GM18951 (cell line): ENCODE measurements at regions not wholly inside any gene's neighbourhood (a gene's known extent, or its start where the extent isn't known, plus 50 kb on each side); places are given as distances from the start of the nearest gene placed in this dataset.
"Not testable (repeated sequence)": the region's sequence is repeated elsewhere in the genome, so short reads cannot be mapped to it uniquely, and the experiment has no call there.

Source experiments
- POLR2A ChIP-seq: IDR thresholded peaks from 4 replicates; pipeline ENCODE4 v1.6.1; 2011; ENCODE audit warnings: mild to moderate bottlenecking; ENCODE audit not compliant: insufficient read length, insufficient read depth; ENCODE audit errors: extremely low read depth
- in situ Hi-C: fragments of 300-500 bp; cut with MboI; formaldehyde crosslinking; loops from one replicate; pipeline ENCODE4 v1.12.0; 2022; ENCODE audit warnings: low sequenced_read_pairs, mixed read lengths, inconsistent platforms; ENCODE audit not compliant: unreplicated experiment

DNA sequence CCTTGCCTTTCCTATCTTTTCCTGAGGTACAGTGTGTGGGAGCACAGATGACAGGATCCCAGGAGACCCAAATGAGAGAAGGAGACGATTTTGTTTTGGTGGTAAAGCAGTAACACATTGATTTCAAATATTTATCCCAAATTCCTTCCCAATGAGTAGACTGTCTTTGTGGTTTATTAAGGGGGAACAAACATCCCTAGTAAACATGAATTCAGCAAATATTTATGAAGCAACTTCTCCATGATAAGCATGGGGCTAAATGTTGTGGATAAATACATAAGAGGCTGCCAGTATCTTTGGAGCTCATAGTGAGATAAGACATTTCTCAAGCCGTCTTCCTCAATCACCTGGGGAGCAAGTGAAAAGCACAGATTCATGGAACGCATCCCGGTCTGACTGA, 460.8 kb upstream of the CFAP20DC start:
- no peak for TF ChIP-seq POLR2A
- in situ Hi-C loops, result no loop called here

DNA sequence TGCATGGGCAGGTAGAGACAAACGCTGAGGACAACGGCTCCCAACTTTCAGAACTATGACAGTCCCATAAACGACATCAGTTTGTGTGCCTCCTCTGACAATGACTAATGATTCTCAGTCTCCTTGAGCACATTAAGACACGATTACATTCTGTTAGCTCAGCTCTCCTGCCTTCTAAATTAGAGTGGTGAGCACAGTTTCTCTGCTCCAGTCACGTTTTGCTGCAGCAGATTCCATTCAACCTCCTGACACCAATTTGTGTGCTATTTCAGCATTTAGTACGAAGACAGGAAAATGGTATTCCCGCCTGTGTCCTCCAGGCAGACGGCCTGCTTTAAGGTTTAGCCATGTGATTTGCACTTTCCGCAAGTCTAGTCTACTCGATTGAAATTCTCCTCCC, 458.4 kb upstream of the CFAP20DC start:
- in situ Hi-C loops, result no loop called here
- no peak for TF ChIP-seq POLR2A

DNA sequence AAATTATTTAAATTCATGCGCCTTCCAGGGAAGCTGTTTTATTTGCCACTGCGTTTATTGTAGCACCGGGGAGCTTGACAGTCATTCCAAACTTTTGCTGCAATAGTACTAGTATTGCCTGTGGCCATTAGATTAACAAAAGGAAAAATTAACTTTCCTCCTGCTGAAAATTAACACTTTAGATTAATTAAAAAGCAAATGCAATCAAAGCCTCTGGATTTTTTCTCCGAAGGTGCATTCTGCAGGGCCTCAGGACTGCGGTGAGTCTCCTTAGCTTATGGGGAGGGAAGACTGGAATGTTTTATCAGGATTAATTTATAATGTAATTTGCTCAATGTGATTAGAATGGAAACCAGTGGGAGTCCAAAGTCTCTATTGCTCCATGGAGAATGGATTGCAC, 456.4 kb upstream of the CFAP20DC start:
- in situ Hi-C loops, result no loop called here
- no peak for TF ChIP-seq POLR2A

DNA sequence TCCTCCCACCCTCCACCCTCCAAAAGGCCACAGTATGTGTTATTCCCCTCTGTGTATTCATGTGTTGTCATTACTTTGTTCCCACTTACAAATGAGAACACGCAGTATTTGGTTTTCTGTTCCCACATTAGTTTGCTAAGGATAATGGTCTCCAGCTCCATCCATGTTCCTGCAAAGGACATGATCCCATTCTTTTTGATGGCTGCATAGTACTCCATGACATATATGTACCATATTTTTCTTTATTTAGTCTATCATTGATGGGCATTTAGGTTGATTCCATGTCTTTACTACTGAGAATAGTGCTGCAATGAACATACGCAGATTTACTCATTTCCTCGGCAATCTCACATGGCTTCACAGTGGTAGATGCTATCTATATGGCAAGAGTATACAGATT, 453.6 kb upstream of the CFAP20DC start:
- in situ Hi-C loops, result no loop called here
- TF ChIP-seq POLR2A, result no peak

DNA sequence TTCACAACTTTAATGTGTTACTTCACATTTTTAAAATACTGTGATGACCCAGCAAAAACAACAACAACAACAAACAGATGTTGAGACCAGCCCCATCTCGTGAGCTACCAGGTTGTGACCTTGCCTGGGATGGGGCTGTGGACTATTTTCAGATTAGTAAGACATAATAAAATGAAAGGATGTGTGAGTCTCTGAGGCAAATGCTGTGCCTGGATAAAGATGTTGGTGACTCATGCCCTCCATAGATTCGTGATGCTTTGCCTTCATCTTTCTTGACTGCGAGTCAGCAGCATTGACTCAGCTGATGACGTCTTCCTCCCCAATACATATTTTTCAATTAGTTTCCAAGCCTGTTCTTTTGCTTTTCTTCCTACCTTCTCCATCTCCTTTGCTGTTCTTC, 453.0 kb upstream of the CFAP20DC start:
- no peak for TF ChIP-seq POLR2A
- in situ Hi-C loops, result no loop called here

DNA sequence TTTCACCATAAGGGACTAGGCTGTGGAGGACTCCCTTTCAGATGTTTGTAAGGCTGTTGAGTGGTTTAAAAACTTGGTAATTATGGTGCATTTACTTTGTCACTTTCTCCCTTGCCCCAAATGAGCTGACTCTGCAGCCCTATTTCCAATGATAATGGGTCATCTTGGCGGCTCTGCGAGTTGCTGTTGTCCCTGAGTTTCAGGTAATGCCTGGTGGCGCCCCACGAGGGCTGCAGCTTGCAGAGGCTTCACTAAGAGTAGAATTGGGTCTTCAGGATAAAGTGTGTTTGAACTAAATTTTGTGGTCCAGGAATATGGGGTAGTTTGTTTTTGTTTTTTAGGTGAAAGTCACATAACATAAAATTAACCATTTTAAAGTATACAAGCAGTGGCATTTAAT, 450.1 kb upstream of the CFAP20DC start:
- in situ Hi-C loops, result no loop called here
- no peak for TF ChIP-seq POLR2A

DNA sequence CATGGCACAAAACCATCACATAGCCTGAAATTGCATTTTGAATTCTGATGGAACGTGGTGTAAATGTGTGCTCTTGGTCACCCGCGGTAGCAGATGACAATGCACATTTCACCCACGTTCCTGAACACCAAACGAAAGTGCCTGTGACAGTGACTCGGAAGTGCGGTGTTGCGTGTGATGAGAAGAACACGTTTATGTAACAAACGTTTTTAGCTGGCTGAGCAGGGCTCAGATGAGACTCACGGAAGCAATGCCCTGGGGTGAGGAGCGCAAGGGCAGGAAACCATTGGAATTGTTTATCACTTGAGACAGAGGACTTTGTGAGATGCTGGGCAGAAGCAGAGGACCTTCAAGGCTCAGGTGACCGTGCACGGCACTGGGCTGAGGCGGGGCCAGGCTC, 449.2 kb upstream of the CFAP20DC start:
- in situ Hi-C loops, result no loop called here

DNA sequence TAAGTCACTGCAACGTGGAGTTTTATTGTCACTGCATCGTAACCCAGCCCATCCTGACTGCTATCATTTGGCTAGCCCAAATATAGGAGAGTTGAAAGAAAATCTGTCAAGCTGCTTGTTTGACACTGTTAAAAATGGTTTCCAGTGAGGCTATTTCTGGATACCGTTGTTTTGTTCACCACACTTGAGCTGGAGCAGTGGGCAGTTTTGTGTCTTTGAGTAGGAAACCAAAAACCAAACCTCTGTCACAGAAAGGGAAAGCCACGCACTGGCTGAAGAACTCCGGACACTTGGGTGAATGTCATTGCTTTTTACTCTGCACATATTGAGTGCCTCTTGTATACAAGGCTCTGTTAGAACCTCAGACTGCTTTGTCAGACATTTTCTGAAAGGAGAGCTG, 446.4 kb upstream of the CFAP20DC start:
- in situ Hi-C loops, result no loop called here

More for the DNA sequence above, 449.2 kb upstream of the CFAP20DC start:
- TF ChIP-seq POLR2A, result no peak

DNA sequence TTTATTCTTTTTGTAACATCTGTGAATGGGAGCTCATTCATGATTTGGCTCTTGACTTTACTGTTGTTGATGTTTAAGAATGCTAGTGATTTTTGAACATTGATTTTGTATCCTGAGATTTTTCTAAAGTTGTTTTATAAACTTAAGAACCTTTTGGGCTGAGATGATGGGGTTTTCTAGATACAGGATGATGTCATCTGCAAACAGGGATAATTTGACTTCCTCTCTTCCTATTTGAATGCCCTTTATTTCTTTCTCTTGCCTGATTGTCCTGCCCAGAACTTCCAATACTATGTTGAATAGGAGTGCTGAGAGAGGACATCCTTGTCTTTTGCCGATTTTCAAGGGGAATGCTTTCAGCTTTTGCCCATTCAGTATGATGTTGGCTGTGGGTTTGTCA, 445.1 kb upstream of the CFAP20DC start:
- in situ Hi-C loops, result not testable (repeated sequence)

More for the DNA sequence above, 446.4 kb upstream of the CFAP20DC start:
- TF ChIP-seq POLR2A, result no peak

DNA sequence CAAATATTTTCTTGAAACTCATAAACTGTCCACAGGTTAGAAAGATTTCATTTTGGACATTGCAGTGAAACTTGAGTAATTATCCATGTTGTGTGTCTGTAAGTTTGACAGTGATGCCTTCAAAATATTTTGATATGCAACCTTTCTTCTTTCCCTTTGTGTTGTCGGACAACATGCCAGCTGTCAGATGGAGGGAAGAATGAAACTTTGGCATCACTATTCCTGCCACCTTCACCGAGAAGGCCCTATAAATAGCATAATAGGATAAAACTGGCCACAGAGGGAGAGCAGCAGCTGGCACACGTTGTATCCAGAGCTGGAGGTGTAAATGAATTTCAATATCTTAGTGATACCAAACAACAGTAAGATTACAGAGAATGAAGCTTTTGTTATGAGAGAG, 436.7 kb upstream of the CFAP20DC start:
- in situ Hi-C loops, result no loop called here

DNA sequence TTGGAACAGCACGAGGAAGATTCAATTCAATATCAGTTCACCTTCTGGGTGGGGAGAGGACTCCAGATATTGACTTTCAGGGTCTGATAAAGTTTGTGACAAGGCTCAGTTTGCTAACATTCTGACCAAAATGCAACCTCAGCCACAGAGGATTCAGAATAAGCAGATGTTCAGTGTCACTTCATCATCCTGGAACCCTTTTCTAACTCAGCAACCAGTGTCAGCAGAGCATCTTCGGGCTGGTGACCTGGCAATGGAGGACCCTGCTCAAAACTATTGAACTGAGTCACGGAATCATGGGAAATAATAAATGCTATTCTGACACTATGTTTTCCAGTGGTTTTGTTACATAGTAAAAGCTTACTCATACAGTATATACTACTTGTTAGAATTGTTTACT, 433.4 kb upstream of the CFAP20DC start:
- TF ChIP-seq POLR2A, result no peak
- in situ Hi-C loops, result no loop called here

More for the DNA sequence above, 436.7 kb upstream of the CFAP20DC start:
- TF ChIP-seq POLR2A, result no peak

DNA sequence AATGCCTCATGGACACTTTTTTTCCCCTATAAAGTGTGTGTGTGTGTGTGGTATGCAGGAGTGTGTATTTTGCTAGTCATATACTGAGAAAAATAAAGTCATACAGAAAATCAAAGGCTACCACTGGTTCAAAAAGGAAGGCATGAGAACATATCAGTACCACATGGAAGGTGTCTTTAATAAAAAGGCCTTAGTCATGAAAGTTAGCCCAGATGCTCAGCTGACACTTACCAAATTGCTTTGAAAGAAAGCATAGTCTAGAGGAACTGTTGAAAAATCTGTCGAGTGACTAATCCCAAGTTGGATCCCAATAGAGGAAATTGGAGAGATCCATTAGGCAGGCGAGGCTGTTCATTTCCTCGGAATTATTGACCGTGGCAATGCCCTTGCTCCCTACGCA, 432.9 kb upstream of the CFAP20DC start:
- TF ChIP-seq POLR2A, result no peak
- in situ Hi-C loops, result no loop called here

DNA sequence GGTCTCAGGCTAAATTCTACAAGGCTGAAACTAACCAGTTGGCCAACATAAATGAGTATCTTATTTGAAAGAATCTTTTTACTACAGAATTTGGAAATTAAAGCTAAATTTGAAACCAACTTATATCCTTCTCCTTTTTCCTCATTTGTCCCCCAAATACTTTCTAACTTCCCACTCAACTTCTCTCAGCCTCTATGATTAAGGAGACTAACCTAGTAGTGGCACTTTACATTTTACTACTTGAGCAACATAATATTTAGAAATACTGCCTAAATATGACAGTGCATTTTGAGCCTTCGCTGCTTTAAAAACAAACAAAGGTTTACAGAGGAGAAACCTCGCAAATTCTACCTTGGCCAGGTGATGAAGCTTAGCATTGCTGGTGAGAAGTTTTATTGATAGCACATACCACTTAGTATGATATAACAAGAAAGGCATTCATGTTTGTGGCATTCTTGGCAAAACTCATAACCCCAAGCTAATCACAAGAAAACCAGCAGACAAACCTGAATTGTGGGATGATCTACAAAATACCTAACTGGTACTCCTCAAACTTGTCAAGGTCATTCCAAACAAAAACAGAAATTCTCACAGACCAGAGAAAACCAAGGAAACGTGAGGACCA, 432.1 kb upstream of the CFAP20DC start:
- no peak for TF ChIP-seq POLR2A
- in situ Hi-C loops, result no loop called here

DNA sequence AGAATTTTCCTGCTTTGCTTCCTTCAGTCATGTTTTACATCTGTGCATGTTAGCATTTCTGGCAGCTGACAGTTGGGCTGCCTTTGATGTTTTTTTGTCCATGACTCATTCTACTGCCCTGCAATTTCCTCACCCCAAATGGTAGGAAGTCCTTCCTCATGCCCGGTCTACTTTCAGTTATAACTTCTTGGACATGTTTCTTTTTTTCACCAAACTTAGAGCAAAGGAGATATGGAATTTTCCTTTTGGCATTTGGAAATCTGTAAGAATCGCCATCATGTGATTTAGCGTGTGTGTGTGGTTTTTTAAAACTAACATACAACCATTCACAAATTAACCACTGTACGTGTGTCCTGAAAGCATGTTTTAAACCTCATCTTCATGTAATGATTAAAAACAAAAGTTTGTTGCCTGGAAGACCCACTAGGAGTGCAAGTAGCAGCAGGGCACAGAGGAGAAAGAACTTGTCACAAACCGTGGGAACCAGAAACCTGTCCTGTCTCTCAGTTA, 430.7 kb upstream of the CFAP20DC start:
- in situ Hi-C loops, result no loop called here
- no peak for TF ChIP-seq POLR2A

DNA sequence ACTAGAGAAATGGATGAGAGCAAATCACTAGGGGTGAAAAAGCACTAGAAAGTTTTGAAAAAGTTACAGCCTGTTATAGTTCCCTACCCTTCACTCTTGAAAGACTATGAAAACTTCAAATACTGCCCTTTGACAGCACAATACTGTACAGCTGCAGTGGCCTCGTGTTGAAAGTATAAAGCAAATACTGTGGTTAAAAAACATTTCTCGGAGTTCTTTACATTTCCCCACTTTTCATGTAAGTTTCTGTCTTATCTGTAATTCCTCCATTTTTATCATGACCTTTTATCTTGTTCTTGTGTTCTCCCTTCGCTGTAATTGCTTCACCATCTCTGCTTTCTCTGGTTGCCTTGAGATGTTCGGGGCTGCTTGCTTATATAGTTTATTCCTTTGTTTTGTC, 423.8 kb upstream of the CFAP20DC start:
- in situ Hi-C loops, result no loop called here

More for the DNA sequence above, 423.8 kb upstream of the CFAP20DC start:
- TF ChIP-seq POLR2A, result no peak
